ENCODE measurements at regions not wholly inside any gene's neighbourhood (a gene's known extent, or its start where the extent isn't known, plus 50 kb on each side); places are given as distances from the start of the nearest gene placed in this dataset.

- Histone ChIP-seq H3K27ac (ENCODE audit: low read depth, low read length, poor library complexity, severe bottlenecking) (no peak overlapping the region), H3K79me2 (ENCODE audit: insufficient read depth, low read depth, low read length) (no peaks in the 10 kb centered on the region), H2AFZ (ENCODE audit: low read length) (no peak overlapping the region), H3K4me1 (ENCODE audit: insufficient read depth, low read length, poor library complexity, severe bottlenecking) (no peaks in the 10 kb centered on the region), H3K36me3 (ENCODE audit: insufficient read depth, low read length) (no peaks in the 10 kb centered on the region), H3K9me3 (ENCODE audit: low read length) (no peaks in the 10 kb centered on the region), H4K20me1 (ENCODE audit: insufficient read depth, low read length) (no peaks in the 10 kb centered on the region), H3K4me2 (ENCODE audit: low read length) (no peak overlapping the region), H3K9me2 (ENCODE audit: insufficient read depth, low read length) (no peaks in the 10 kb centered on the region), H3K4me3 (ENCODE audit: low read depth, low read length, poor library complexity, severe bottlenecking) (no peak overlapping the region)
- DNase-seq (ENCODE audit: low spot score): no peak
- TF ChIP-seq CTCF (conservative IDR thresholded peaks at IDR 0.05; ENCODE audit: low read length): no peak
- no peak for TF ChIP-seq EZH2phosphoT487 (IDR thresholded peaks at IDR 0.05; ENCODE audit: borderline replicate concordance, low read depth, low read length)
- CTCF ChIA-PET (ENCODE audit: unreplicated experiment): no interaction called here
- BruUV-seq (replicated peaks): no TSS peak
- intact Hi-C loops (cut with micrococcal nuclease; ENCODE audit: unreplicated experiment): no loop called here
- POLR2A ChIA-PET: interaction anchor here (1.1 to 1.5 kb wide), 3 partner anchors 8 to 41 kb away, joined by 3 to 4 read pairs (median 3); no protein-coding TSS in a partner anchor
These were observed 423.9 kb upstream of the RGS18 start for GRCh38 chr1:191734321-191734720.

- Histone ChIP-seq H3K4me2 (ENCODE audit: low read length) (no peak overlapping the region), H4K20me1 (ENCODE audit: insufficient read depth, low read length) (no peaks in the 10 kb centered on the region), H2AFZ (ENCODE audit: low read length) (no peak overlapping the region), H3K4me1 (ENCODE audit: insufficient read depth, low read length, poor library complexity, severe bottlenecking) (no peaks in the 10 kb centered on the region), H3K9me2 (ENCODE audit: insufficient read depth, low read length) (no peaks in the 10 kb centered on the region), H3K4me3 (ENCODE audit: low read depth, low read length, poor library complexity, severe bottlenecking) (no peak overlapping the region), H3K36me3 (ENCODE audit: insufficient read depth, low read length) (no peaks in the 10 kb centered on the region), H3K79me2 (ENCODE audit: insufficient read depth, low read depth, low read length) (no peaks in the 10 kb centered on the region), H3K27ac (ENCODE audit: low read depth, low read length, poor library complexity, severe bottlenecking) (no peak overlapping the region), H3K9me3 (ENCODE audit: low read length) (no peaks in the 10 kb centered on the region)
- DNase-seq (ENCODE audit: low spot score): no peak
- no TSS peak for BruUV-seq (replicated peaks)
- TF ChIP-seq CTCF (conservative IDR thresholded peaks at IDR 0.05; ENCODE audit: low read length) (no peak), EZH2phosphoT487 (IDR thresholded peaks at IDR 0.05; ENCODE audit: borderline replicate concordance, low read depth, low read length) (no peak)
- intact Hi-C loops (cut with micrococcal nuclease; ENCODE audit: unreplicated experiment): no loop called here
- POLR2A ChIA-PET: no interaction called here
- CTCF ChIA-PET (ENCODE audit: unreplicated experiment): no interaction called here
These were observed 418.7 kb upstream of the RGS18 start for GRCh38 chr1:191739544-191739943.

- TF ChIP-seq EZH2phosphoT487 (IDR thresholded peaks at IDR 0.05; ENCODE audit: borderline replicate concordance, low read depth, low read length): no peak
- no peak for TF ChIP-seq CTCF (conservative IDR thresholded peaks at IDR 0.05; ENCODE audit: low read length)
- CTCF ChIA-PET (ENCODE audit: unreplicated experiment): no interaction called here
- Histone ChIP-seq H2AFZ (ENCODE audit: low read length) (no peak overlapping the region), H3K4me2 (ENCODE audit: low read length) (no peak overlapping the region), H3K36me3 (ENCODE audit: insufficient read depth, low read length) (no peaks in the 10 kb centered on the region), H3K9me3 (ENCODE audit: low read length) (no peaks in the 10 kb centered on the region), H3K4me3 (ENCODE audit: low read depth, low read length, poor library complexity, severe bottlenecking) (no peak overlapping the region), H4K20me1 (ENCODE audit: insufficient read depth, low read length) (no peaks in the 10 kb centered on the region), H3K9me2 (ENCODE audit: insufficient read depth, low read length) (no peaks in the 10 kb centered on the region), H3K79me2 (ENCODE audit: insufficient read depth, low read depth, low read length) (no peaks in the 10 kb centered on the region), H3K4me1 (ENCODE audit: insufficient read depth, low read length, poor library complexity, severe bottlenecking) (no peaks in the 10 kb centered on the region), H3K27ac (ENCODE audit: low read depth, low read length, poor library complexity, severe bottlenecking) (no peak overlapping the region)
- POLR2A ChIA-PET: no interaction called here
- DNase-seq (ENCODE audit: low spot score): no peak
- intact Hi-C loops (cut with micrococcal nuclease; ENCODE audit: unreplicated experiment): no loop called here
- BruUV-seq (replicated peaks): no TSS peak
These were observed 405.9 kb upstream of the RGS18 start for GRCh38 chr1:191752342-191752741.

Data from OCI-LY7 (cell line).